IgD-negative memory B cell (primary cell): ENCODE measurements at regions not wholly inside any gene's neighbourhood (a gene's known extent, or its start where the extent isn't known, plus 50 kb on each side); places are given as distances from the start of the nearest gene placed in this dataset.
"Not testable (repeated sequence)": the region's sequence is repeated elsewhere in the genome, so short reads cannot be mapped to it uniquely, and the experiment has no call there.

Experiments used
- H3K27ac Mint-ChIP-seq, 3 donors: one replicate each; pipeline ENCODE4 v1.8.0; 2020 to 2022; ENCODE audit warnings: mild to moderate bottlenecking in 3 of 3, mixed read lengths in 3 of 3, moderate library complexity in 1 of 3
- H3K27me3 Mint-ChIP-seq: one replicate; pipeline ENCODE4 v1.8.0; 2021; ENCODE audit warnings: mixed read lengths
- H3K36me3 Mint-ChIP-seq: one replicate; pipeline ENCODE4 v1.8.0; 2020; ENCODE audit warnings: mild to moderate bottlenecking, mixed read lengths
- H3K4me1 Mint-ChIP-seq, 3 donors: one replicate each; pipeline ENCODE4 v1.8.0; 2020 to 2022; ENCODE audit warnings: mixed read lengths in 3 of 3, mild to moderate bottlenecking in 1 of 3
- H3K4me3 Mint-ChIP-seq, 4 donors: one replicate each; pipeline ENCODE4 v1.8.0; 2020 to 2022; ENCODE audit warnings: mild to moderate bottlenecking in 4 of 4, mixed read lengths in 4 of 4, moderate library complexity in 3 of 4
- H3K9me3 Mint-ChIP-seq, 3 donors: one replicate each; pipeline ENCODE4 v1.8.0; 2020 to 2021; ENCODE audit warnings: mixed read lengths in 3 of 3, mild to moderate bottlenecking in 1 of 3

DNA sequence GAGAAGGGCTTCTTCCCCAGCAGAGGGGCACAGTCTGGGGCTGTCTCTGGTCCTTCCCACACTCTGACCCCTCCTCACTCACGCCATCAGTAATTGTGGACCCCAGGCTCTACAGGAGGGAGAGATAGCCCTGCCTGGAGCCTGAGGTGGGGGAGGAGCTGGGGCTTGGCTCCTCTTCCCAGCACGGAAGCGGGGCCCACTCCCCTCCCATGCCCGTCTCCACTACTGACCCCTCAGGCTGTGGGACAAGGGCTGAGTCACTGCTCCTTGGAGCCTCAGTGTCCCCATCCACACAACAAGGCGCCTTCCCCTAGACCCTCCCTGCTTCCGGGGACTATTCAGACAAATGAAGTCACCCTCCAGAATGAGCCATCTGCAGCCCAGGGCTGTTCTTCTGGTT lies 133.1 kb downstream of the TNFRSF13B start:
- not testable (repeated sequence) for H3K36me3 Mint-ChIP-seq, H3K9me3 Mint-ChIP-seq, H3K27me3 Mint-ChIP-seq, H3K4me1 Mint-ChIP-seq, H3K4me3 Mint-ChIP-seq, H3K27ac Mint-ChIP-seq

DNA sequence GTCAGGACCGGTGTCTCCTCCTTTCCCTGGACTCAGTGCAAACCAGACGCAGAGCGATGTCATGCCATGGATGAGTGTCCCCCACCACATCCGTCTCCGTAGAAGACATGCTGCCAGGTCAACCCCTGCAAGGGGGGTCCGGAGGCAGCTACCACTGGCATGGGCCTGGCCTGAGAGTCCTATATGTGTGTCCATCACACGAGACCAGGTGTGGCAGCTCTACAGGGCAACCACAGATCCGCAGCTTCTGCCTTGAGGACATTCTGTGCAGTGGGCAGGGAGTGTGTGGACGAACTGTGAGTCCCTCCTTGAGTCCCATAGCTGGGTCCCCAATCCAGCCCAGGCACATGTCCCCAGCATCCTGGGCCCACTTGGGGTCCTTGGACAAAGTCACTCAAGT lies 133.6 kb downstream of the TNFRSF13B start:
- H3K4me3 Mint-ChIP-seq, H3K9me3 Mint-ChIP-seq, H3K27me3 Mint-ChIP-seq, H3K27ac Mint-ChIP-seq, H3K36me3 Mint-ChIP-seq, H3K4me1 Mint-ChIP-seq: not testable (repeated sequence)

DNA sequence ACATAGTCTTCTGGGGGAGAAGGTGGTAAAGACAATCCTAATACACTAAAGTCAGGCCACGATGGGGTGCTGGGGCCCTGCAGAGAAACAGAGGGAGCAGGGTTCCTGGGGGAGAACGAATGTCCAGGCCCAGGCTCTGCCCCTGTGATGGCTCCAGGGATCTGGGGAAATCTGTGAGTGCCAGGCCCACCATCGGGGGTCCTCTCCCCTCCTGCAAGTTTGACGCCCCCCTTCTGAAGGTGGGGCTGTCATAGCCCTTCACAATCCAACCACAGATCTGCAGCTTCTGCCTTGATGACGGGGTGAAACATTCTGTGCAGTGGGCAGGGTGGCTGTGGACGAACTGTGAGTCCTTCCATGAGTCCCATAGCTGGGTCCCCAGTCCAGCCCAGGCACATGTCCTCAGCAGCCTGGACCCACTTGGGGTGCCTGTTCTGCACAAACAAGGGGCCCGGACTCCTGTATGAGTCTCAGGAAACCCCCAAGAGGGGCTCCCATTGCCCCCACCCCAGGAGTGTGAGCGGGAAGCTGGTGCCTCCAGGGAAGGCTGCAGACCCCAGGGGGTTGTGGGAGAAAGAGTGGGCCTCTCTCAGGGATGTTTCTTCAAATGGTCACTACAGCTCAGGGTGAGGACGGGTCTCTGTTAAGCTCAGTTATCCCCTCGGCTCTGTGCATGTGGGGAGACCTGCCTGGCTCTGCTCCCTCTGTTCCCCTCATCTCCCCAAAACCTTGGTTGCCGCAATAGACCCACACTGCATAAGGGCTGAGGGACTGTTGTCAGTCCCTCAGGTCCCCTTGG lies 134.3 kb downstream of the TNFRSF13B start:
- H3K36me3 Mint-ChIP-seq, result not testable (repeated sequence)

GRCh38 chr17:16836315-16836915 lies 135.5 kb downstream of the TNFRSF13B start:
- not testable (repeated sequence) for H3K4me3 Mint-ChIP-seq, H3K9me3 Mint-ChIP-seq, H3K36me3 Mint-ChIP-seq, H3K27ac Mint-ChIP-seq, H3K4me1 Mint-ChIP-seq, H3K27me3 Mint-ChIP-seq

More for the DNA sequence above, 134.3 kb downstream of the TNFRSF13B start:
- not testable (repeated sequence) for H3K27me3 Mint-ChIP-seq, H3K9me3 Mint-ChIP-seq, H3K4me1 Mint-ChIP-seq, H3K27ac Mint-ChIP-seq, H3K4me3 Mint-ChIP-seq

- not testable (repeated sequence) for H3K4me3 Mint-ChIP-seq, H3K36me3 Mint-ChIP-seq, H3K27ac Mint-ChIP-seq
These were observed 138.4 kb downstream of the TNFRSF13B start for GRCh38 chr17:16833517-16833916.

GRCh38 chr17:16832853-16833252 lies 139.1 kb downstream of the TNFRSF13B start:
- H3K4me1 Mint-ChIP-seq, H3K27ac Mint-ChIP-seq, H3K27me3 Mint-ChIP-seq, H3K9me3 Mint-ChIP-seq, H3K36me3 Mint-ChIP-seq, H3K4me3 Mint-ChIP-seq: not testable (repeated sequence)

More at GRCh38 chr17:16833517-16833916, 138.4 kb downstream of the TNFRSF13B start:
- H3K9me3 Mint-ChIP-seq, H3K4me1 Mint-ChIP-seq, H3K27me3 Mint-ChIP-seq: not testable (repeated sequence)

- not testable (repeated sequence) for H3K4me3 Mint-ChIP-seq, H3K9me3 Mint-ChIP-seq, H3K4me1 Mint-ChIP-seq, H3K27ac Mint-ChIP-seq, H3K27me3 Mint-ChIP-seq, H3K36me3 Mint-ChIP-seq
These were observed 139.7 kb downstream of the TNFRSF13B start for GRCh38 chr17:16832206-16832605.

DNA sequence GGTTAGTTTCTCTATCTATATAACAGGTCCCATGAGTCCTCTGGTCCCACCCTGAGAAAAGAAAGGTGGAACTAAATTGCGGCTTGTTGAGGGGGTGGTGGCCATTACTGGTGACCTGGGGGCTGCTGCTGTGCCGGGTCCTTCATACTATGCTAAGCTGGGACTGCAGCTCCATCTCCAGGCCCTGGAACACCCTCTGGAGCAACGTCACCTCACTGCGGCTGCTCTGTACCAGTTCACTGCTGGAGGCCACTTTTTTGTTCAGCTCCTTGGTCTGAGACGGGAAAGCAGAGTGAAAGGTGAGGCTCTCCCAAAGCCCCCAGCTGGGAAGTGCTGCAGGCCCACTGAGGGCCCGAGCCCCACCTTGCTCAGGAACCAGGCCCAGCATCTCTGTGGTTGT lies 140.7 kb downstream of the CCDC144A start:
- H3K27ac Mint-ChIP-seq, H3K9me3 Mint-ChIP-seq, H3K36me3 Mint-ChIP-seq, H3K4me3 Mint-ChIP-seq, H3K27me3 Mint-ChIP-seq, H3K4me1 Mint-ChIP-seq: not testable (repeated sequence)

GRCh38 chr17:16830219-16830618 lies 140.2 kb downstream of the CCDC144A start:
- H3K9me3 Mint-ChIP-seq, H3K27me3 Mint-ChIP-seq, H3K4me3 Mint-ChIP-seq, H3K4me1 Mint-ChIP-seq, H3K36me3 Mint-ChIP-seq, H3K27ac Mint-ChIP-seq: not testable (repeated sequence)
